Mucosa of descending colon (tissue), 3 donors: ENCODE measurements at regions not wholly inside any gene's neighbourhood (a gene's known extent, or its start where the extent isn't known, plus 50 kb on each side); places are given as distances from the start of the nearest gene placed in this dataset.

Experiments
- ATAC-seq: fragments of 200-7000 bp; cut with Tn5 transposase; one replicate; pipeline ENCODE4 v1.9.1; 2020; ENCODE audit warnings: mild to moderate bottlenecking, moderate library complexity
- DNase-seq, 3 donors: peaks; one replicate each; pipeline ENCODE4 v3.0.0-alpha.2; 2020
- H3K36me3 ChIP-seq: fragments of 200-600 bp; one replicate; pipeline ENCODE4 v1.8.0; 2021; ENCODE audit warnings: low read depth, mild to moderate bottlenecking
- H3K4me1 ChIP-seq: fragments of 200-600 bp; one replicate; pipeline ENCODE4 v1.8.0; 2021; ENCODE audit warnings: low read depth, mild to moderate bottlenecking
- H3K4me3 ChIP-seq: fragments of 200-600 bp; one replicate; pipeline ENCODE4 v1.8.0; 2021; ENCODE audit warnings: mild to moderate bottlenecking
- H3K9me3 ChIP-seq: fragments of 200-600 bp; one replicate; pipeline ENCODE4 v1.8.0; 2021; ENCODE audit warnings: mild to moderate bottlenecking
- intact Hi-C, 2 donors: fragments of 100-400 bp; cut with DNase I in 1 of 2; cut with micrococcal nuclease in 1 of 2; formaldehyde crosslinking; loops; one replicate each; pipeline versions ENCODE4 v1.11.0 to v1.11.1; 2022; cut with DNase I, micrococcal nuclease
- TF ChIP-seq, protein P1 (sequence below): fragments of 200-600 bp; IDR thresholded peaks from one replicate; pipeline ENCODE4 v1.8.0; 2022; ENCODE audit warnings: antibody characterized with exemption, mild to moderate bottlenecking
- donor health status: DM: no; HTN: no; CAD: no; lungs with moderate emphysema.
- donor health status: DM: no; HTN: no; CAD: no.
- donor health status: DM: no; HTN: yes; CAD: no.

- intact Hi-C loops, result no loop called here
- DNase-seq (no peak), ATAC-seq (no peak)
- Histone ChIP-seq H3K4me3 (no peak overlapping the region), H3K9me3 (no peaks in the 10 kb centered on the region), H3K4me1 (no peaks in the 10 kb centered on the region), H3K36me3 (no peaks in the 10 kb centered on the region)
- TF ChIP-seq, protein P1, sequence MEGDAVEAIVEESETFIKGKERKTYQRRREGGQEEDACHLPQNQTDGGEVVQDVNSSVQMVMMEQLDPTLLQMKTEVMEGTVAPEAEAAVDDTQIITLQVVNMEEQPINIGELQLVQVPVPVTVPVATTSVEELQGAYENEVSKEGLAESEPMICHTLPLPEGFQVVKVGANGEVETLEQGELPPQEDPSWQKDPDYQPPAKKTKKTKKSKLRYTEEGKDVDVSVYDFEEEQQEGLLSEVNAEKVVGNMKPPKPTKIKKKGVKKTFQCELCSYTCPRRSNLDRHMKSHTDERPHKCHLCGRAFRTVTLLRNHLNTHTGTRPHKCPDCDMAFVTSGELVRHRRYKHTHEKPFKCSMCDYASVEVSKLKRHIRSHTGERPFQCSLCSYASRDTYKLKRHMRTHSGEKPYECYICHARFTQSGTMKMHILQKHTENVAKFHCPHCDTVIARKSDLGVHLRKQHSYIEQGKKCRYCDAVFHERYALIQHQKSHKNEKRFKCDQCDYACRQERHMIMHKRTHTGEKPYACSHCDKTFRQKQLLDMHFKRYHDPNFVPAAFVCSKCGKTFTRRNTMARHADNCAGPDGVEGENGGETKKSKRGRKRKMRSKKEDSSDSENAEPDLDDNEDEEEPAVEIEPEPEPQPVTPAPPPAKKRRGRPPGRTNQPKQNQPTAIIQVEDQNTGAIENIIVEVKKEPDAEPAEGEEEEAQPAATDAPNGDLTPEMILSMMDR, result no peak
These were observed 388.3 kb downstream of the MFSD1 start for GRCh38 chr3:159189994-159190669.

GRCh38 chr3:159191447-159191846 lies 389.6 kb downstream of the MFSD1 start:
- TF ChIP-seq, protein P1, result no peak
- intact Hi-C loops, result no loop called here
- H3K9me3 ChIP-seq, result no peaks in the 10 kb centered on the region
- H3K36me3 ChIP-seq, result no peaks in the 10 kb centered on the region
- no peaks in the 10 kb centered on the region for H3K4me1 ChIP-seq
- ATAC-seq (no peak), DNase-seq (no peak)
- H3K4me3 ChIP-seq, result no peak overlapping the region

GRCh38 chr3:159196359-159196758 lies 394.5 kb downstream of the MFSD1 start:
- no peaks in the 10 kb centered on the region for H3K9me3 ChIP-seq
- TF ChIP-seq, protein P1, result no peak
- intact Hi-C loops, result no loop called here
- no peaks in the 10 kb centered on the region for H3K36me3 ChIP-seq
- no peak overlapping the region for H3K4me3 ChIP-seq
- no peak for DNase-seq
- no peaks in the 10 kb centered on the region for H3K4me1 ChIP-seq
- no peak for ATAC-seq

DNA sequence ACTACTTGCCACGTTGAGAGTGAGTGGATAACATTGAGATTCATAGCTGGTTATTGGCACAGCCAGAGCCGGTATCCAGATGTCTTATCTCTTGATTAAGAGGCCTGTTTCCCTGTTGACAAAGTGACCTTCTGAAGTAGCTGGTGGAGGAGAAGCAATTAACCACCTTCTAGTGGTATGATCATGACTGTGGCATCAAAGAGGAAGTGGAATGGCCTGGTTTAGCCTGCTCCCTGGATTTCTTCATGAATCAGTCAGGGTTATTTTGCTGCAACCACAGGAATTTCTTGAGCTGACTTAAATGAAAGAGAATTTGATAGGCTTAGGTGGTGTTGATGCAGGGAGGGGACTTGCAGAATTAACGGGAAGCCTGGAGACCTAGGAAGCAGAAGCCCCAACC lies 398.3 kb downstream of the MFSD1 start:
- Histone ChIP-seq H3K9me3 (no peaks in the 10 kb centered on the region), H3K36me3 (no peaks in the 10 kb centered on the region), H3K4me3 (no peak overlapping the region), H3K4me1 (no peaks in the 10 kb centered on the region)
- ATAC-seq (no peak), DNase-seq (no peak)
- intact Hi-C loops, result no loop called here
- TF ChIP-seq, protein P1, result no peak

GRCh38 chr3:159208050-159208449 lies 406.2 kb downstream of the MFSD1 start:
- no peaks in the 10 kb centered on the region for H3K36me3 ChIP-seq
- intact Hi-C loops, result no loop called here
- TF ChIP-seq, protein P1, result no peak

DNA sequence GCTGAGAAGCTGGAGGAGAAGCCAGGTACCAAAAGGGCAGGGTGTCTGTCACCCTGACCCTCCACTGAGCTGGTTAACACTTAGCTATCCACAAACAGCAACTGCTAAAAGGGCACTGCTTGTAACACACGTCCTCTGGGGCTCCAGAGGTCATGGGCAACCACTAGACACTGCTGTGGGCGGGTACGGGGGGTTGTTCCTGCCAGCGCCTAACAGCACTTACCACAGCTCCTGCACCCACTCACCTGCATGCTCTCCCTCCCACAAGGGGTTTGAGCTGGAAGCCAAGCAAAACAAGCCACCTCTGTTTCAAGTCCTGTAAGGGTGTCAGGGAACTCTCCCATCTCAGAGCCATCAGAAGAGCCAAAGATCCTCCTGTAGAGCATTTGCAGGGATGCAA lies 407.6 kb downstream of the MFSD1 start:
- DNase-seq, result no peak
- no peaks in the 10 kb centered on the region for H3K9me3 ChIP-seq
- no peaks in the 10 kb centered on the region for H3K4me1 ChIP-seq
- no peak overlapping the region for H3K4me3 ChIP-seq
- H3K36me3 ChIP-seq, result no peaks in the 10 kb centered on the region
- intact Hi-C loops, result no loop called here
- no peak for ATAC-seq
- TF ChIP-seq, protein P1, result no peak

More at GRCh38 chr3:159208050-159208449, 406.2 kb downstream of the MFSD1 start:
- H3K9me3 ChIP-seq, result no peaks in the 10 kb centered on the region
- ATAC-seq, result no peak
- DNase-seq, result no peak
- H3K4me1 ChIP-seq, result no peaks in the 10 kb centered on the region
- H3K4me3 ChIP-seq, result no peak overlapping the region
